ENCODE measurements at regions not wholly inside any gene's neighbourhood (a gene's known extent, or its start where the extent isn't known, plus 50 kb on each side); places are given as distances from the start of the nearest gene placed in this dataset.

DNA sequence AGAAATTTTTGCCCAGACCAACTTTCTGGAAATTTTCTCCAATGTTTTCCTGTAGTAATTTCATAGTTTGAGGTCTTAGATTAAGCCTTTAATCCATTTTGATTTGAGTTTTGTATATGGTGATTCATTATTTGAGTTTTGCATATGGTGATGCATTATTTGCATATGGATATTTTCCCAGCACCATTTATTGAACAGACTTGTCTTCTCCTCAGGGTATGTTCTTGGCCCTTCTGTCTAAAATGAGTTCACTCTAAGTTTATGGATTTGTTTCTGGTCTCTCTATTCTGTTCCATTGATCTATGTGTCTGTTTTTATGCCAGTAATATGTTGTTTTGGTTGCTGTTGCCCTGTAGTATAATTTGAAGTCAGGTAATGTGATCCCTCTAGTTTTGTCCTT is 139.3 kb downstream of the SLC25A46 start:
- TF ChIP-seq, protein P1, sequence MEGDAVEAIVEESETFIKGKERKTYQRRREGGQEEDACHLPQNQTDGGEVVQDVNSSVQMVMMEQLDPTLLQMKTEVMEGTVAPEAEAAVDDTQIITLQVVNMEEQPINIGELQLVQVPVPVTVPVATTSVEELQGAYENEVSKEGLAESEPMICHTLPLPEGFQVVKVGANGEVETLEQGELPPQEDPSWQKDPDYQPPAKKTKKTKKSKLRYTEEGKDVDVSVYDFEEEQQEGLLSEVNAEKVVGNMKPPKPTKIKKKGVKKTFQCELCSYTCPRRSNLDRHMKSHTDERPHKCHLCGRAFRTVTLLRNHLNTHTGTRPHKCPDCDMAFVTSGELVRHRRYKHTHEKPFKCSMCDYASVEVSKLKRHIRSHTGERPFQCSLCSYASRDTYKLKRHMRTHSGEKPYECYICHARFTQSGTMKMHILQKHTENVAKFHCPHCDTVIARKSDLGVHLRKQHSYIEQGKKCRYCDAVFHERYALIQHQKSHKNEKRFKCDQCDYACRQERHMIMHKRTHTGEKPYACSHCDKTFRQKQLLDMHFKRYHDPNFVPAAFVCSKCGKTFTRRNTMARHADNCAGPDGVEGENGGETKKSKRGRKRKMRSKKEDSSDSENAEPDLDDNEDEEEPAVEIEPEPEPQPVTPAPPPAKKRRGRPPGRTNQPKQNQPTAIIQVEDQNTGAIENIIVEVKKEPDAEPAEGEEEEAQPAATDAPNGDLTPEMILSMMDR (IDR thresholded peaks at IDR 0.05), result no peak
- no peak for TF ChIP-seq EZH2 (IDR thresholded peaks at IDR 0.05; ENCODE audit: borderline replicate concordance, insufficient read depth, low read depth, low read length, poor library complexity, severe bottlenecking)
- Histone ChIP-seq H3K9me3 (ENCODE audit: control extremely low read depth in 1 of 3, control insufficient read depth in 2 of 3, insufficient read depth in 1 of 3, low read length in 2 of 3) (no peaks in the 10 kb centered on the region), H4K20me1 (ENCODE audit: control insufficient read depth, insufficient read depth, low read length, poor library complexity, severe bottlenecking) (no peaks in the 10 kb centered on the region), H3K36me3 (replicated peaks in 1 of 2; ENCODE audit: control extremely low read depth in 1 of 2, control insufficient read depth in 1 of 2, extremely low read depth in 1 of 2, insufficient read depth in 2 of 2, low read length in 1 of 2) (no peaks in the 10 kb centered on the region), H3K4me3 (ENCODE audit: control extremely low read depth in 1 of 5, extremely low read depth in 1 of 5, insufficient read depth in 1 of 5, low read depth in 2 of 5, low read length in 4 of 5) (no peak overlapping the region), H3K9ac (ENCODE audit: low read length) (no peak overlapping the region), H2AFZ (ENCODE audit: insufficient read depth, low read depth, low read length, poor library complexity, severe bottlenecking) (no peak overlapping the region), H3K4me1 (ENCODE audit: control insufficient read depth in 2 of 2, insufficient read depth in 2 of 2, low read length in 2 of 2) (no peaks in the 10 kb centered on the region), H3K79me2 (ENCODE audit: control insufficient read depth, insufficient read depth, low read length) (no peaks in the 10 kb centered on the region), H3K4me2 (replicated peaks; ENCODE audit: low read depth, low read length, poor library complexity, severe bottlenecking) (no peak overlapping the region), H3K27me3 (replicated peaks in 1 of 4; ENCODE audit: control extremely low read depth in 1 of 4, control insufficient read depth in 3 of 4, insufficient read depth in 4 of 4, low read length in 3 of 4) (no peaks in the 10 kb centered on the region), H3K27ac (ENCODE audit: low read length in 2 of 2) (no peak overlapping the region)
- Mint-ChIP-seq H3K27ac (no peak overlapping the region), H3K4me1 (no peaks in the 10 kb centered on the region), H3K27me3 (no peaks in the 10 kb centered on the region), H3K4me3 (no peak overlapping the region), H3K9me3 (ENCODE audit: insufficient read depth) (no peaks in the 10 kb centered on the region)
- ATAC-seq (ENCODE audit: low read depth), result no peak
- ChIA-PET POLR2A (no interaction called here), CTCF (no interaction called here)
- intact Hi-C loops (cut with micrococcal nuclease), result no loop called here
- no peak for DNase-seq

DNA sequence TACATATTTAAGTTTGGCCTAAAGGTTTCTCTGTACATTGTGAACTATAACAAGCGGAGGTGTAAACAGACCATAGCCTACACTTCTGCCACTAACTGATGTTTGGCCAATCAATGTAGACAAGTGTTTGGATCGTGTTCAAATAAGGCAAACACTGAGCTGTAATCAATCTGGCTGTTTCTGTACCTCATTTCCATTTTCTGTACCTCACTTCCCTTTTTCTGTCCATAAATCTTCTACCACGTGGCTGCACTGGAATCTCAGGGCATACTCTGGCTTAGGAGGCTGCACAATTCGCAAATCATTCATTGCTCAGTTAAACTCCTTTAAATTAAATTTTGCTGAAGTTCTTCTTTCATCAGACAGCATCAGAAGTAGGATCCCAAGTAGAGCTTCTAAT is 140.9 kb downstream of the SLC25A46 start:
- Histone ChIP-seq H2AFZ (ENCODE audit: insufficient read depth, low read depth, low read length, poor library complexity, severe bottlenecking) (no peak overlapping the region), H3K4me1 (ENCODE audit: control insufficient read depth in 2 of 2, insufficient read depth in 2 of 2, low read length in 2 of 2) (no peaks in the 10 kb centered on the region), H3K27me3 (replicated peaks in 1 of 4; ENCODE audit: control extremely low read depth in 1 of 4, control insufficient read depth in 3 of 4, insufficient read depth in 4 of 4, low read length in 3 of 4) (no peaks in the 10 kb centered on the region), H3K36me3 (replicated peaks in 1 of 2; ENCODE audit: control extremely low read depth in 1 of 2, control insufficient read depth in 1 of 2, extremely low read depth in 1 of 2, insufficient read depth in 2 of 2, low read length in 1 of 2) (no peaks in the 10 kb centered on the region), H3K9me3 (ENCODE audit: control extremely low read depth in 1 of 3, control insufficient read depth in 2 of 3, insufficient read depth in 1 of 3, low read length in 2 of 3) (no peaks in the 10 kb centered on the region), H3K79me2 (ENCODE audit: control insufficient read depth, insufficient read depth, low read length) (no peaks in the 10 kb centered on the region), H3K27ac (ENCODE audit: low read length in 2 of 2) (no peak overlapping the region), H3K4me3 (ENCODE audit: control extremely low read depth in 1 of 5, extremely low read depth in 1 of 5, insufficient read depth in 1 of 5, low read depth in 2 of 5, low read length in 4 of 5) (no peak overlapping the region), H4K20me1 (ENCODE audit: control insufficient read depth, insufficient read depth, low read length, poor library complexity, severe bottlenecking) (no peaks in the 10 kb centered on the region), H3K4me2 (replicated peaks; ENCODE audit: low read depth, low read length, poor library complexity, severe bottlenecking) (no peak overlapping the region), H3K9ac (ENCODE audit: low read length) (no peak overlapping the region)
- intact Hi-C loops (cut with micrococcal nuclease), result no loop called here
- no peaks in the 10 kb centered on the region for H3K27me3 Mint-ChIP-seq
- no peaks in the 10 kb centered on the region for H3K9me3 Mint-ChIP-seq (ENCODE audit: insufficient read depth)
- no peak for TF ChIP-seq EZH2 (IDR thresholded peaks at IDR 0.05; ENCODE audit: borderline replicate concordance, insufficient read depth, low read depth, low read length, poor library complexity, severe bottlenecking)
- TF ChIP-seq, protein P1 (IDR thresholded peaks at IDR 0.05), result no peak
- no peak for DNase-seq
- no peaks in the 10 kb centered on the region for H3K4me1 Mint-ChIP-seq
- no peak overlapping the region for H3K4me3 Mint-ChIP-seq
- ATAC-seq (ENCODE audit: low read depth), result no peak
- ChIA-PET POLR2A (no interaction called here), CTCF (no interaction called here)
- WGBS (ENCODE audit: insufficient coverage), result 54% methylated on average over 4 of the region's 4 CpGs
- H3K27ac Mint-ChIP-seq, result no peak overlapping the region

Measured in B cell (primary cell).